Umbilical cord (tissue), 1 donor: ENCODE measurements at regions not wholly inside any gene's neighbourhood (a gene's known extent, or its start where the extent isn't known, plus 50 kb on each side); places are given as distances from the start of the nearest gene placed in this dataset.
"Not testable (repeated sequence)": the region's sequence is repeated elsewhere in the genome, so short reads cannot be mapped to it uniquely, and the experiment has no call there.

Experiments
- DNase-seq: peaks from one replicate; pipeline ENCODE4 v3.0.0-alpha.2; 2015; ENCODE audit warnings: low spot score

DNA sequence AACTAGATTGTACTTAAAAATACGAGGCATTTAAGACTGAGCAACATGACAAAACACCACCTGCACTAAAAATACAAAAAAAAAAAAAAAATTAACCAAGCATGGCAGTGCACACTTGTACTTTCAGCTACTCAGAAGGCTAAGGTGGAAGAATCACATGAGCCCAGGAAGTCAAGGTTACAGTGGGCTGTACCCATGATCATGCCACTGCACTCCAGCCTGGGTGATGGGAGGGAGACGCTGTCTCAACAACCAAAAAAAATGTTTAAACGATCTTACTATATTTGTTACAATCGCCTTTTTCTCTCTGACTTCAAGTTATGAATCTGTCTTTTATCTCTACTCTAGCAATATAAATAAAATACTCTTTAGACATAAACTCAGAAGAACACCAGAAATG lies 1454.3 kb downstream of the MAT2B start:
- DNase-seq = no peak

DNA sequence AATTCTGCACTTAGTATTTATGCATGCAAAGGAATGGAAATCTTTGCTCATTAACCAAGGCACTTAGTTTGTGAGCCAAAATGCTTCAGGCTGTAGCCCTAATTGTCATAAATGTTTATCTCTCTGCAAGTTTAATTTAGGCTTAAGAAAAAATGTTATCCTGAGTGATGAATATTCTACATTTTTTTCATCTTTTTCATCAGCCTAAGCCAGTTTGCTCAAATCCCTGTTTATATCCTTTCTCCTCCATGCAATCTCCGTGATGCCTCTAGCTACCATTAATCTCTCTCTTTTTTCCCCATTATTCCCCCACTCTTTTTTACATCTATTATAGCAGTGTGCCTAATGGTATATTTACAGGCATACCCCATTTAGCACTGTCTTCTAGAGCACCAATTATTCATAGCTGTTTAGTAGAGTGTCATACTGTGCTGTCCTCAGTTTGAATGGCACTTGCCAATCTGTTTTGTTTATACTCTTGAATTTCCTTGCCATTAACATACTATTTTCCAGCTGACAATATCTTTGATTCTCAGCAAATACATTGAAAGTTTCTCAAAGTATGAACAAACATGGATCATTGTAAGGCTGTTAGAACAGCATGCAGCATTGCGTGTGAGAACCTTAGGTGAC lies 1457.0 kb downstream of the MAT2B start:
- DNase-seq = no peak

- DNase-seq = no peak
Observed at GRCh38 chr5:164966611-164967010, 1461.2 kb downstream of the MAT2B start.

- DNase-seq = no peak
Observed at GRCh38 chr5:164967354-164967753, 1461.9 kb downstream of the MAT2B start.

DNA sequence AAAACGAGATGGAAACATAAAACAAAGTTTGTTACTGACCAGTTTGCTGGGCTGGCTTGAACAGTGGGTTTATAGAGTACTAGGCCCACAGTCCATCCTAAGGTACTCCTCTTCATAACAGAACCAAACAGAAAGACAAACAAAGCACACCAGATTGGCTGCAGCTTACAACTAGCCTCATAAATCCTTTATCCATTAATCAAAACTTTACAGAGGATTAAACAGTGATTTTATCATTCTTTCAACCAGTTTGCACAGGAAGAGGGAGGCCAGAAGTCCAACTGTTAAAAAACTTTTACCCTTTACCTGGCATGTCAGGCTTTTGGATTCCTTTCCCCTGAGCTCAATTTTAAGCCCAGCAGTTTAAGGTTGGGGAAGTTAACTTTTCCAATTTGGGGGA lies 1467.6 kb downstream of the MAT2B start:
- no peak for DNase-seq

GRCh38 chr5:164975986-164976385 lies 1470.6 kb downstream of the MAT2B start:
- no peak for DNase-seq

DNA sequence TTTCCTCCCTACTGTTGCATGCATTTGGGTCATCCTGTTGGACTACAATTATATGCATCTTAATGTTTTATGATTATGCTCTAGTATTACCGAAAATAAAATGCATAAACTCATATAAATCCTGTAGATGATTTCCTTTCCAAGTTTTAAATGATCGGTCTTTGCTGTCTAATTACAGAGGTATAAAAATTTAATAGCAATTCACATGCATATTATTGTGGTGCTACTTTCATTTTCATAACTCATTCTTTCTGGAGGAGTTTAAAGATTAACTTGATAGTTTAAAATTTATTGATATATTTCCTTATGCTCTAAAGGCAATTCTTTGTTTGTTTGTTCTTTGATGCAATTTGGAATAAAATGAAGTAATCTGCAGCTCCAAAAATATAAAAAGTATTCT lies 1475.1 kb downstream of the MAT2B start:
- DNase-seq = no peak

DNA sequence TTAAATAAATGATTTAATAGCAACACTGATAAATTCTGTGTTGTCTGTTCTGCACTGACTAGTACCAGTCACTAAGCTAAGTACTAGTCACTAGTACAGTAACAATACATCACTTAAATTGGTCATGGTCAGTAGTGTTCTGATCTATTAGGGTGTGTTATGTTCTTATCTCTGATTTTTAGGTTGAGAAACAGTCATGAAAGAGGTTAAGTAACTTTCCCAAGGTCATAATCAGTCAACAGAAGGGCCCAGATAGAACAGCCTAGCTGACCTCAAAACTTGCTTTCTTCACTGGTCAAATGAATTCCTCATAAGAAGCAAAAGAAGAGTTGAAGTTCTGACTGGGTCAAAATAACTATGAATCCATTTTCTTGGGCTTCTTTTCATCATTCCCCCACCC lies 1492.7 kb downstream of the MAT2B start:
- no peak for DNase-seq

DNA sequence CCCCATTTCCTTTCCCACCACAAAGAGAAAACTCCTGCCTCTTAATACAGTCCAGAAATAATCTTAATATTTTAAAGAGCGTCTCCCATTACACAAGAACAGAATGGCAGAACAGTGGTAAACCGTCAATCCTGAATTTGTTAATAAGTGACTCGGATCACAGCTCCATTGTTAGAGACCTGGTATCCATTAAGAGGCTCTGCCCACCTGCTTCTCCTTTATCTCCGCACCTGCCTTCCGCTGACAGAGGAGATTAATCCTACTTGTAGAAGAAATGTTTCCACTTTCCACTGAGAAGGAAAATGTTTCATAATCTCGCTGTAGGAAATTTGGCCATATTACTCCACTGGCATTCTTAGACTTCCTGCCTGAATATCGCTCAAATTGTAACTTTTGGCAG lies 1493.2 kb downstream of the MAT2B start:
- no peak for DNase-seq

GRCh38 chr5:165000479-165001190 lies 1495.2 kb downstream of the MAT2B start:
- DNase-seq = no peak

DNA sequence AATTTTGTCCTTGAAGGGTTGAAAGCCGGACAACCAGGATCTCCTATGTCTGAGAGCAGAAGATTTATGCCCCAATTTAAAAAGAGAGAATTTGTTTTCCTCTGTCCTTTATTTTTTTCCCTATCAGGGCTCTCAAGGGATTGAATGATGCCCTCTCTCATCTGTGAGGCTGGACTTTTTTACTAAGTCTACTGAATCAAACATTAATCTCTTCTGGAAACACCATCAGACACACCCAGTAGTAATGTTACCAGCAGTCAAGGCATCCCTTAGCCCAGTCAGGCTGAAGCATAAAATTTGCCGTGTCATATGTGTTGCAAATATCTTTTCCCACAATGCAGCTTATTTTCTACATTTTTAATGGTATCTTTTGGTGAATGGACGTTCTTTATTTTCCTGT lies 1497.9 kb downstream of the MAT2B start:
- DNase-seq = no peak

DNA sequence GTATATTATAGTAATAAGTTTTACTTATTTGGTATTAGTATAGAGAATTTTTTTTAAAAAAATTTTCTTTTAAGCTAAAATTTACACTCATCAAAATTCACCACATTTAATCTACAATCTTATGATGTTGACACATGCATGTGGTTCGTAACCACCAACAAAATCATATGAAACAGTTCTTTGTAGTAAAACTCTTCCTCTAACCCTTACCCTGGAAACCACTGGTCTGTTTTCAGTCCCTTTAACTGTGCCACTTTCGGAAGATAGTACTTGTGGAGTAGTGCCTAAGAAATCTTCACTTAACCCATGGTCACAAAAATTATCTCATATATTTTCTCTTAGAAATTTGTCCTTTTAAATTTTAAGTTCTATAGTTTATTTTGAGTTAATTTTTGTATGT lies 1498.8 kb downstream of the MAT2B start:
- DNase-seq = no peak

GRCh38 chr5:165014439-165014838 lies 1509.0 kb downstream of the MAT2B start:
- DNase-seq = no peak

- DNase-seq = no peak
Observed at GRCh38 chr5:165015126-165015525, 1509.7 kb downstream of the MAT2B start.

- DNase-seq = peak; percentile 1
Observed at GRCh38 chr5:165015547-165015946, 1510.1 kb downstream of the MAT2B start.

DNA sequence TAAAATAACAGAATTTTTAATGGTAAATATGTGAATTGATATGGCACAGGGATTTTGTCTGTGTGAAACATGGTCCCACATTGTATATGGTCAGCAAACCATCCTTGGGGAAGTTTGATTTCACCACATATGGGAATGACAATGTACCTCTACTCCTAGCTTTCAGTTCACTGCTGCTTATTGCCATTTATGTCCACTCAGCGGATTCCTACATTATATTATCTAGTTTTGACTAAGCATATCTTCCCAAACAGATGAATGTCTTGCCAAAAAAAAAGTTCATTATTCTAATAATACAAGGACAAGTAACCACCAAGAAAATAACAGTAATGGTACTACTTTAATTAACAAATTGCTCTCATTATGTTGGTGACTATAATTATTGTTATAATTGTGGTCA lies 1521.6 kb downstream of the MAT2B start:
- no peak for DNase-seq

DNA sequence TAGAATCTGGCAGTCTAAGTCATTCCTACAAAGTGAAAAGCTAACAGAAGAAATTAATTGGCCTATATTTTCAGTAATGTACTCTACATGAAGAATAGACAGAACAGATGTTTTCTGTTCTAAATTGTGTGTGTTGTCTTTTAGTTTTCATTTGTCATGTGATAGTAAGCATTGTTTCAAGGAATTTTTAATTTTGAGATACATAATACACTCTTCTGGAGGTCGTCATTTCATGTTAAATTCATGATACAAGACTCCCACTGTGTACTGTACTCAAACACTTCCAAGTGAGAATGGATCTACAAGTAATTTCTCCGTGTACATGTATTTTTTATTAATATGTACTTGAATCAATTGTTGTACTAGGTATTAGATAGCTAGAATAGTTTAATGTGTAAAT lies 1522.9 kb downstream of the MAT2B start:
- DNase-seq = no peak

- DNase-seq = peak; percentile 8
Observed at GRCh38 chr5:165029099-165029870, 1523.9 kb downstream of the MAT2B start.

- DNase-seq = peak; percentile 76
Observed at GRCh38 chr5:165030971-165031370, 1525.6 kb downstream of the MAT2B start.

DNA sequence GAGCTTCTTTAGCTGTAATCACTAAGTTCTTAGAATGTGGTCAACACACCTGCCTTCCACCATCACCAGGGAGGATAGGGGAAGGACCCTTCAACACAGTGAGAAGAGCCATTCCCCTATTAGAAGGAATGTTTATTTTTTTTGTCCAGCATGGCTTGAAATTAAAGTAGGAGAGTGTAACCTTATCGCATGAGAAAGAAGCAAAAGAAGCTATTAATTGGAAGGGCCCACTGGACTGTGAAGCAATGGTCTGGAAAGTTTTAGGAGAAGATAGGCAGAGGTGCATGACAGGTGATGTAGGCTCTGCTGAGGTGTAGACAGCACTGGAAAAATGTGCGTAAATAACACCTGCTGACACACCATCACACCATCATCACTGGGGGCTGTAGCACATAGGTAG lies 1526.0 kb downstream of the MAT2B start:
- DNase-seq = no peak

DNA sequence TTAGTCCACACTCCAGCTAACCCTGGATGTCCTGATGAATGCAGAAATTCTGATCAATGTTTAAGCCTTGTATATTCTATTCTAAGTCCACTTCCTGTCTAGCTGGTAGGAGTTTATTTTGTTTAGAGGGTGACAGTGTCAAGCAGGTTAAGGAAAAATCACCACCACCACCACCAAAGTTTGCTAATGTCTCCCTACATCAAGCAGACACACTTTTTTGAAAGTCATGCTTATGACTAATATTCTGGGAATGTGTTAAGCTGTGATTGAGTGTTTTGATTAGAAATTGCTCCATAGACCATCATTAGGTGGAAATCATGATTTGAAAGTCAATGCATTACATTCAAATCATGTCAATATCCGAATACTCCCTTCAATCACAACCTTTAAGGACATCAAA lies 1530.1 kb downstream of the MAT2B start:
- DNase-seq = no peak

DNA sequence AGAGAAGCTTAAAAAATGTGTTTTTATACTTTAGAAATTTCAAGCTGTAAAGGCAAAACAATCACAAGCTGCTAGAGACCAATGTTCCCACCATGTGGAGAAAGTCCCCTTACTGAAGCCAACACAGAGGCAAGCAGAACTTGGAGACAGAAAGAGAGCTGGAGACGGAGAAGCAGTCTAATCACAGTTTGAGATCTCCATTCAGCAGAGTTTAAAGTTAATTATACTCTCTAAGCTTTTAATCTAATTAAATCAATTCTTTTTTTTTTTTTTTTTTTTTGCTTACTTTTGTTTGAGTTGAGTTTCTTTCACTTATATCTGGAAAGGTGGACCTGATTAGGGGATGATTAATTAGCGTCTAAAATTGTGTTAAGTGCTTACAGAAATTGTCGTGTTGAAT lies 1534.3 kb downstream of the MAT2B start:
- DNase-seq = no peak

DNA sequence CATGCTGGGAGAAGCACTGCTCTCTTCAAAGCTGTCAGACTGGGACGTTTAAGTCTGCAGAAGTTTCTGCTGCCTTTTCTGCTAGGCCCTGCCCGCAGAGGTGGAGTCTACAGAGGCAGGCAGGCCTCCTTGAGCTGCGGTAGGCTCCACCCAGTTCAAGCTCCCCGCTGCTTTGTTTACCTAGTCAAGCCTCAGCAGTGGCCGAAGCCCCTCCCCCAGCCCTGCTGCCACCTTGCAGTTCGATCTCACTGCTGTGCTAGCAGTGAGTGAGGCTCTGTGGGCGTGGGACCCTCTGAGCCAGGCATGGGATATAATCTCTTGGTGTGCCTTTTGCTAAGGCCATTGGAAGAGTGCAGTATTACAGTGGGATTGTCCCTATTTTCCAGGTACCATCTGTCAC lies 1540.5 kb downstream of the MAT2B start:
- not testable (repeated sequence) for DNase-seq
